SK-N-MC (cell line): ENCODE measurements at regions not wholly inside any gene's neighbourhood (a gene's known extent, or its start where the extent isn't known, plus 50 kb on each side); places are given as distances from the start of the nearest gene placed in this dataset.

ENCODE experiments used
- DNase-seq: peaks from one replicate; pipeline ENCODE4 v3.0.0-alpha.2; 2011; ENCODE audit warnings: low read depth, low spot score
- H3K27ac ChIP-seq: fragments of 200-600 bp; sonication (generic); 2 replicates; pipeline ENCODE4 v1.5.1; 2016; ENCODE audit warnings: mixed run types
- H3K36me3 ChIP-seq: fragments of 200-600 bp; sonication (generic); 2 replicates; pipeline ENCODE4 v1.6.1; 2017; ENCODE audit warnings: antibody characterized with exemption, low read length, mixed read lengths; ENCODE audit not compliant: insufficient read depth
- H3K4me3 ChIP-seq: fragments of 200-600 bp; sonication (generic); 2 replicates; pipeline ENCODE4 v1.5.1; 2016
- H3K9ac ChIP-seq: fragments of 200-600 bp; sonication (generic); 2 replicates; pipeline ENCODE4 v1.8.0; 2017; ENCODE audit warnings: mixed run types, mixed read lengths; ENCODE audit not compliant: insufficient read length
- H3K9me3 ChIP-seq: fragments of 200-600 bp; sonication (generic); 2 replicates; pipeline ENCODE4 v1.6.1; 2017; ENCODE audit warnings: low read depth, mild to moderate bottlenecking, antibody characterized with exemption, low read length, moderate library complexity, mixed read lengths
- EZH2 ChIP-seq: fragments of 200-600 bp; sonication (generic); IDR thresholded peaks from one replicate; pipeline ENCODE4 v1.6.1; 2017; ENCODE audit warnings: antibody characterized with exemption
- FOXP2 ChIP-seq: optimal IDR thresholded peaks from 2 replicates; pipeline ENCODE3; 2011; ENCODE audit warnings: mild to moderate bottlenecking, moderate library complexity; ENCODE audit not compliant: insufficient read depth; ENCODE audit errors: extremely low read length, control extremely low read depth
- POLR2AphosphoS5 ChIP-seq: IDR thresholded peaks from 2 replicates; pipeline ENCODE4 v1.6.1; 2012; ENCODE audit warnings: mild to moderate bottlenecking, low read depth, low read length, borderline replicate concordance

DNA sequence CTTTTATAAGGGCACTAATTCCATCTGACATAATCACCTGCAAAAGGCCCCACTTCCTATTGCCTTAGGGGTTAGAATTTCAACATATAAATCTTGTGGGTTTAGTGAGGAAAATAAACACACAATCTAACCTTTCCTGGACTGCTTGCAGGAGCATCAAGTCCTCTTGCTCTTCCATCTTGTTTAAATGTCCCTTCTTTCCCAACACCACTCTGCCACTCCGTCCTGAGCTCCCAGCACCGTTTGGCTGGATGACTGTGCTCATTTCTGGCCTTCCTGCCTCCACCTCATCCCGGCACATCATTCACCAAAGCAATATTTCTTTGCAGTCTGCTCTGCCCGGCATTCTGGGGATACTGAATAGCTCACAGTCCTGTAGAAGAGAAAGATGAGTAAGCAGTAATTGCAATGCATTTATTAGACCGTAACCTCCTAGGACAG is 247.8 kb downstream of the BCL2 start:
- H3K36me3 ChIP-seq = no peaks in the 10 kb centered on the region
- H3K9ac ChIP-seq = no peak overlapping the region
- no peak overlapping the region for H3K4me3 ChIP-seq
- TF ChIP-seq EZH2 = no peak
- no peak for TF ChIP-seq POLR2AphosphoS5
- no peak for TF ChIP-seq FOXP2
- no peak overlapping the region for H3K27ac ChIP-seq
- no peak for DNase-seq
- H3K9me3 ChIP-seq = no peaks in the 10 kb centered on the region

- Histone ChIP-seq H3K27ac (no peak overlapping the region), H3K9ac (no peak overlapping the region), H3K4me3 (no peak overlapping the region), H3K9me3 (no peaks in the 10 kb centered on the region), H3K36me3 (no peaks in the 10 kb centered on the region)
- DNase-seq = no peak
- TF ChIP-seq FOXP2 (no peak), POLR2AphosphoS5 (no peak), EZH2 (no peak)
These were observed 248.6 kb downstream of the BCL2 start for GRCh38 chr18:63070767-63071502.

- no peak for DNase-seq
- no peak overlapping the region for H3K9ac ChIP-seq
These were observed 250.1 kb downstream of the BCL2 start for GRCh38 chr18:63069496-63069895.

GRCh38 chr18:63067939-63068338 is 251.6 kb downstream of the BCL2 start:
- no peaks in the 10 kb centered on the region for H3K9me3 ChIP-seq
- no peak for DNase-seq
- H3K4me3 ChIP-seq = no peak overlapping the region
- H3K27ac ChIP-seq = no peak overlapping the region
- TF ChIP-seq POLR2AphosphoS5 (no peak), EZH2 (no peak), FOXP2 (no peak)
- no peak overlapping the region for H3K9ac ChIP-seq
- H3K36me3 ChIP-seq = no peaks in the 10 kb centered on the region

More at GRCh38 chr18:63069496-63069895, 250.1 kb downstream of the BCL2 start:
- H3K36me3 ChIP-seq = no peaks in the 10 kb centered on the region
- H3K9me3 ChIP-seq = no peaks in the 10 kb centered on the region
- no peak for TF ChIP-seq POLR2AphosphoS5
- no peak for TF ChIP-seq FOXP2
- TF ChIP-seq EZH2 = no peak
- H3K27ac ChIP-seq = no peak overlapping the region
- H3K4me3 ChIP-seq = no peak overlapping the region

DNA sequence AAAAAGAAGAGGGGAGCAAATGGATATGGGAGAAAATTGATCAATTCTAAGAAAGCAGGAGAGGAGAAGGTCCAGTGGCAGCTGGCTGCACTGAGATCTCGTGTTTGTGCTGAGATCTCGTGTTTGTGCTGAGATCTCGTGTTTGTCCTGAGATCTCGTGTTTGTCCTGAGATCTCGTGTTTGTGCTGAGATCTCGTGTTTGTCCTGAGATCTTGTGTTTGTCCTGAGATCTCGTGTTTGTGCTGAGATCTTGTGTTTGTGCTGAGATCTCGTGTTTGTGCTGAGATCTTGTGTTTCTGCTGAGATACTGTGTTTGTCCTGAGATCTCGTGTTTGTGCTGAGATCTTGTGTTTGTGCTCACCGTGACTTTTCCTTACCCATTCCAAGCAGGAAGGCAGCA is 254.4 kb downstream of the BCL2 start:
- Histone ChIP-seq H3K9me3 (no peaks in the 10 kb centered on the region), H3K4me3 (no peak overlapping the region), H3K27ac (no peak overlapping the region), H3K9ac (no peak overlapping the region), H3K36me3 (no peaks in the 10 kb centered on the region)
- DNase-seq = no peak
- no peak for TF ChIP-seq FOXP2
- TF ChIP-seq EZH2 = no peak
- TF ChIP-seq POLR2AphosphoS5 = no peak

- Histone ChIP-seq H3K9ac (no peak overlapping the region), H3K9me3 (no peaks in the 10 kb centered on the region), H3K27ac (no peak overlapping the region), H3K36me3 (no peaks in the 10 kb centered on the region), H3K4me3 (no peak overlapping the region)
- no peak for TF ChIP-seq POLR2AphosphoS5
- TF ChIP-seq EZH2 = no peak
- no peak for TF ChIP-seq FOXP2
- DNase-seq = no peak
These were observed 256.4 kb downstream of the BCL2 start for GRCh38 chr18:63063171-63063570.

- Histone ChIP-seq H3K4me3 (no peak overlapping the region), H3K36me3 (no peaks in the 10 kb centered on the region), H3K9ac (no peak overlapping the region), H3K9me3 (no peaks in the 10 kb centered on the region), H3K27ac (no peak overlapping the region)
- DNase-seq = no peak
- TF ChIP-seq FOXP2 (no peak), EZH2 (no peak), POLR2AphosphoS5 (no peak)
These were observed 257.3 kb downstream of the BCL2 start for GRCh38 chr18:63062246-63062645.

- H3K4me3 ChIP-seq = no peak overlapping the region
- no peak overlapping the region for H3K27ac ChIP-seq
- H3K9ac ChIP-seq = no peak overlapping the region
- no peaks in the 10 kb centered on the region for H3K9me3 ChIP-seq
- H3K36me3 ChIP-seq = no peaks in the 10 kb centered on the region
- no peak for TF ChIP-seq POLR2AphosphoS5
- TF ChIP-seq FOXP2 = no peak
- TF ChIP-seq EZH2 = no peak
- DNase-seq = no peak
These were observed 258.3 kb downstream of the BCL2 start for GRCh38 chr18:63061303-63061702.
